ENCODE measurements at regions not wholly inside any gene's neighbourhood (a gene's known extent, or its start where the extent isn't known, plus 50 kb on each side); places are given as distances from the start of the nearest gene placed in this dataset.
"Not testable (repeated sequence)": the region's sequence is repeated elsewhere in the genome, so short reads cannot be mapped to it uniquely, and the experiment has no call there.

DNA sequence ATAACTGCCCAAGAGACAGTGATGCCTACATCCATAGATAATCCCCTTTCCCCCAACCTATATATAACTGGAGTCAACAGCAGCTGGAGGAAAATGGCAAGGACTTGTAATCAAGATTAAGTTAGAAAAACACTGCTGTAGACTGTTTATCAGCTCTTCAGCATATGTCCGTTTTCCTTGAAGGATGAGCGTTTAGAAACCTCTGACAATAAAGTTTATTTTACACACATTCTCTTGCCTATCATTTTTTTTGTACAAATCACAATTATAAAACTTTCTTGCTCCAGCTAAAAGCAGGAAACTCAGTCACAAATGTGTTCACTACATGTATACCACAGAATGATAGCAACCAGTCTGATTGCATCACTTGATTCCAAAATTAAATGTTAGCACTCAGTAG, 50.8 kb downstream of the PPIAL4G start:
- not testable (repeated sequence) for DNase-seq

DNA sequence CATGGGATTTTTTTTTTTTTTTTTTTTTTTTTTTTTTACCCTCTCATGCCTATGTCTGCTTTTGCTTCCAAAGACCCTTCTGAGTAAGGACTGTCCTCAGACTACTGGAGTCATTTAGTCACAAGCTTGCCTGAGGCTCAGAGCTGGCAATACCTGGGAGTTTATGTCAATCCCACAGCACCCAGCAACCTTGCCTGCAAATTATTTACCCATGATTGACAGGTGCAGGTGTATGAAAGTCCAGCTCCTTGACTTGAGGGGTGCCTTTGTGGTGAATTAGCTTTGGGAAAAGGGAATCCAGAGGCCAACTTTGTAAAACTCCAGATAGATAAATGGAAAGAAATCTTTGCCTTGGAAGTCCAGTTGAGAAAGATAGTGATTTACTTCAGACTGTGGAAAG, 53.2 kb downstream of the PPIAL4G start:
- not testable (repeated sequence) for DNase-seq

DNA sequence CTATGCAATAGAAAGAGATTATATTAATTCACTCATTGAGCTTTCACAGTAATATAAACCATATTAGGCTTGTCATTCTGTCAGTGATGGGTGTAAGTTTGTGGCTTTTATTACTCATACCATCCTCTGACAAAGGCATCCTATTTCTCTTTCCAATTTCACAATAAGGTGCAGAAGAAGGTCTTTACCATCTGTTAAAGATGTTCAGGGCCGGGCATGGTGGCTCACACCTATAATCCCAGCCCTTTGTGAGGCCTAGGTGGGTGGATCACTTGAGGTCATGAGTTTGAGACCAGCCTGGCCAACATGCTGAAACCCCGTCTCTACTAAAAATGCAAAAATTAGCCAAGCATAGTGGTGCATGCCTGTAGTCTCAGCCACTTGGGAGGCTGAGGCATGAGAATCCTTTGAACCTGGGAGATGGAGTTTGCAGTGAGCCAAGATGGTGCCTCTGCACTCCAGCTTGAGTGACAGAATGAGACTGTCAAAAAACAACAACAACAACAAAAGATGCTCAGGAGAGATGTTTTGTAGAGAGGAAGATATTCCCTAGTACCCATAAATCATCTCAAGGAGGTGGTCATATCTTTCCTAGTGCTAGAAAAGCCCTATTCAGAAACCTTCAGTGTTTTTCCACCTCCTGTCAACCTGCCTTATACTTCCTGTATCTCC, 56.0 kb downstream of the PPIAL4G start:
- not testable (repeated sequence) for DNase-seq

DNA sequence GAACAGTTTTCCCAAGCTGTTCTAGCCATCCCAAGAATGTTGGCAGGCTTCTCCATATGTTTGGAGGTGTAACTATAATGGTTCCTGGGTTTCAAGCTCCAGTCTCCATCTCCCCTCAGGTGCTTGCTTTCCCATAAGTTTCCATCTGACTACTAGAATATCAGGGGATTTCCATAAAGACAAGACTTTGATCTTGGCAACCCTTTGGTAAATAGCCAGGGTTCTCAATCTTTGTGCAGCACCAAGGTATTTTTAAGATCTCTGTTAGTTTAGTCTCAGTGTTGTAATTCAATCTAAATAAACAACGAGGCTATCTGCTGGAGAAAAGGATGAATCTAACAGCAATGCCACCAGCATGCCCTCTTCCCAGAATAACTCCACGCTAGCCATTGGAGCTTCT, 56.7 kb downstream of the PPIAL4G start:
- DNase-seq = not testable (repeated sequence)

DNA sequence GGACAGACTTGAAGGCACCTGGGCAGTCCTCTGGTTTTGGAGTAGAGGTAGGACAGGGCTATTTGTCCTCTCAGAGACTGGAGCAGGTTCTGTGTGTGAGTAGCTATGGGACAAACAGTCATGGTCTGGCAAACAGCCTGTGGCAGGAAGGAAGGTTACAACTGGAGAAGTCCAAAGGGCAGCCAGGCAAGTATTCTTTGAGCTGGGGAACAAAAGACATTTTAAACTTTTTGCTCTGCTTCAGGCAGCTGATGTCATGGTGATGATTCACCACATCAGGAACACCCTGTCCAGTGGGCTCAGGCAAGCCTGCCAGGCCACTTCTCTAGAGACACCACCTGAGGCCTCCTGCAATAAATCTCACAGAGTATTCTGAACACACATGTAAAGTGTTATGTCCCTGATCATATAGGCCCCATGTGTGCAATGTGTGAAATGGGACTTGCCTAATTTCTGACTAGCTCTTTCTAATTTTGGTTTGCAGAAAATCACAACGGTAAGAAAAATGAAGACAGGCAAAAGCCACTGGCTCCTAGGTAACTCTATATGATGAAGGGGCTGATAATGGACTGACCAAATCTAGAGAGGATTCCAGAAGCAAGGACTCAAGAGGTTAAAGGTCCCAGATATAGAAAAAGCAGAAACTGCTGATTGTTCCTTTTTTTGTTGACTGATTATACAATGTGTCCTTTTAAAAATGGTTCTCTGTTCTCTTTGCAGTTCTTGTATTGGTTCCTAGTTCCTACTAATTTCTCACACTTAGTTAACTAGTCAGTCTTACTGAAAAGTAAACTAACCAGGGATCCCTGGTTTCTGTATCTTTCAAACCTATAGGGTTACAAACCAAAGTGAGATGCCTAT, 58.7 kb downstream of the PPIAL4G start:
- not testable (repeated sequence) for DNase-seq

DNA sequence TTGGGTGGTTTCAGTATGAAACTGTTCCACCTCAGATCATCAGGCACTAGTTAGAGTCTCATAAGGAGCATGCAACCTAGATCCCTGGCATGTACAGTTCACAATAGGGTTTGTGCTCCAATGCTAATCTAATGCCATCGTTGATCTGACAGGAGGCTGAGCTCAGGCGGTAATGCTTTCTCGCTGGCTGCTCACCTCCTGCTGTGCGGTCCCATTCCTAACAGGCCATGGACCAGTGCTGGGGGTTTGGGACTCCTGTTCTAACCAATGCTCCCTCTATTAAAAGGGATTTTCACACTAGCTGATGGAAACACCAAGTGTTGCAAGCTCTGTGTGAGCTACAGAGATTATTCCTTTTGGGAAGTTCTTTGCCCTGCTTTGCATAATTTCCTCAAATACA, 60.2 kb downstream of the PPIAL4G start:
- not testable (repeated sequence) for DNase-seq

DNA sequence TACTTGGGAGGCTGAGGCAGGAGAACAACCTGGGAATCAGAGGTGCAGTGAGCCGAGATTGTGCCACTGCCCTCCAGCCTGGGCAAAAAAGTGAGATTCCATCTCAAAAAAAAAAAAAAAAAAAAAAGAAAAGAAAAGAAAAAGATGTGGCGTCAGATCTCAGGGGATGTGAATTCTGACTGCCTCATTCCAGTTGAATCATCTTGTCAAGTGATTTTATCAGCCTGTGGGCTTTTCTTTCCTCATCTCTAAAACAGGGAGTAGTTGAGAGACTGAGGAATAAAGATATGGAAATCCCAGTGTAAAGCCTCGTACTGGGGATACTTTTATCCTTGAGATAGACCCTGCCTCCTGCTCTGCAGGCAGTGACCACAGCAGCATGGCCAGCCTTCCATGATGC, 65.9 kb downstream of the PPIAL4G start:
- DNase-seq = not testable (repeated sequence)

DNA sequence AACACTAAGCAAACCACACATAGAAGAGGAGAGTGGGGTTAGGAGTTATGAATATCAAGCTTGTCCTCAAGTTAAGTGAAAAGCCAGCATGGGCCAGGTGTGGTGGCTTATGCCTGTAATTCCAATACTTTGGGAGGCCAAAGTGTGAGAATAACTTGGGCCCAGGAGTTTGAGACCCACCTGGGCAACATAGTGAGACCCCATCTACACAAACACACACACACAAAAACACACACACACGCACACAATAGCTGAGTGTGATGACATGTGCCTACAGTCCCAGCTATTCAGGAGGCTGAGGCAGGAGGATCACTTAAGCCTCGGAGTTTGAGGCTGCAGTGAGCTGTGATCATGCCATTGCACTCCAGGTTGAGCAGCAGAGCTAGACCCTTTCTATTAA, 69.7 kb downstream of the PPIAL4G start:
- not testable (repeated sequence) for DNase-seq

DNA sequence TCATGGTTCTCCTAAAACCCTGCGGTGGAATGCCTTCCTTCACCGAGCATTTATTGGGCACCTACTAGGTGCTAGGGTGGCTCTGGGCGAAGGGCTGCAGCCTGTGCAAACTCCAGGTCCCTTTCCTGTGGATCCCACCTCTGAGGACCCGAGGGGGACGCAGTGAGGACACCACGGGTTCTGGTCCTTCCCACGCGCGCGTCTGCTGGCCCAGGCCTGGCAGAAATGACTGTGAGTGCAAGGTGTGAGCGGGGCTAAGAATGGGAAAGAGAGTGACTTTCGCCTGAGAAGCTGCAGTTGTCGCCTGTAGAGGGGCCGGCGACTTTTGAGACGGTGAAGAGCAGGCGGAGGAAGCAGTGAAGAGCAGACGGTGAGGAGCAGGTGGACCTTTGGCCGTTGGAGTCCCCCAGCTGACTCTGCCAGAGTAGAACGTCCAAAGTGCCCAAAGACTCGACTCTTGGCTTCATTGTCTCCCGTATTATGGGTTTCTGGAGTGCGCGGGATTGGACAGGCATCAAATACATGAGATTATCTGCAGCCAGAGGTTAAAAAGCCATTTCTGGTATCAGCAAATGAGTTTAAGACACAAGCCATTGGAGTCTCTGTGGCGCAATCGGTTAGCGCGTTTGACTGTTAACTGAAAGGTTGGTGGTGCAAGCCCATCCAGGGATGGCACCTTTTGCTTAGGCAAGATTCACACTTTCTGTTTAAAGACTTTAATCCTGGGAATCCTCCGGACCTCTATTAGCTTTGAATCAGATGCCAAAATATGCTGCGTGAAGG, 78.1 kb downstream of the PPIAL4G start:
- not testable (repeated sequence) for DNase-seq

DNA sequence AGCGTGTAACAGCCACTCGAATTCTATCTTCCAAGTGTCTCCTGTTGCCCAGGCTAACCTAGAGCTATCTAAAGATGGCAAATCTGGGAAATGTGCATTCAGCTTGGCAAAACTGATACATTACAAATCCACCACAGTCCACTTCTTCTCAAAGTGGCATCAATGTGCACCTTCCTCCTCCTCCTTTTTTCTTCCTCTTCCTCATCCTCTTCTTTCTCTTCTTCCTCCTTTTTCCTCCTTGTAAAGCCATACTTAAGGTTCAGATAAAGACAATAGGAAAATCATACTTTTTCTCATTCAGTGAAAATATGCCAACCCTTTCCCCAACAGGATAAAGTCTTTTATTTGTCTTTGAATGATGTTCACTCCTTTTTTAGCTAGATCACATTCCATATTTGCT, 79.2 kb downstream of the PPIAL4G start:
- DNase-seq = not testable (repeated sequence)

DNA sequence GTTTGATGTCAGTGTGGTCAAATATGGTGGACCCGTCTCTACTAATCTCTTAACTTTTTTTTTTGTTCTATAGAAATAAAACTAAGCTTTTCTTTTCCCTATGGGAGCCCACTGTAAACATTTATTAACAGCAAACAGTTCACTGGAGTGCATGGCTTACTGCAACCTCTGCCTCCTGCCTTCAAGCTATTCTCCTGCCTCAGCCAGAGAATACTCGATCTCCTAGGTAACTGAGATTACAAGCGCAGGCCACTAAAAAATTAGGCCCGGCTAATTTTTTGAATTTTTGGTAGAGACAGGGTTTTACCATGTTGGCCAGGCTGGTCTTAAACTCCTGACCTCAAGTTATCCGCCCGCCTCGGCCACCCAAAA, 80.0 kb downstream of the PPIAL4G start:
- peak in 1 of 2 donors; percentile 1 for DNase-seq

DNA sequence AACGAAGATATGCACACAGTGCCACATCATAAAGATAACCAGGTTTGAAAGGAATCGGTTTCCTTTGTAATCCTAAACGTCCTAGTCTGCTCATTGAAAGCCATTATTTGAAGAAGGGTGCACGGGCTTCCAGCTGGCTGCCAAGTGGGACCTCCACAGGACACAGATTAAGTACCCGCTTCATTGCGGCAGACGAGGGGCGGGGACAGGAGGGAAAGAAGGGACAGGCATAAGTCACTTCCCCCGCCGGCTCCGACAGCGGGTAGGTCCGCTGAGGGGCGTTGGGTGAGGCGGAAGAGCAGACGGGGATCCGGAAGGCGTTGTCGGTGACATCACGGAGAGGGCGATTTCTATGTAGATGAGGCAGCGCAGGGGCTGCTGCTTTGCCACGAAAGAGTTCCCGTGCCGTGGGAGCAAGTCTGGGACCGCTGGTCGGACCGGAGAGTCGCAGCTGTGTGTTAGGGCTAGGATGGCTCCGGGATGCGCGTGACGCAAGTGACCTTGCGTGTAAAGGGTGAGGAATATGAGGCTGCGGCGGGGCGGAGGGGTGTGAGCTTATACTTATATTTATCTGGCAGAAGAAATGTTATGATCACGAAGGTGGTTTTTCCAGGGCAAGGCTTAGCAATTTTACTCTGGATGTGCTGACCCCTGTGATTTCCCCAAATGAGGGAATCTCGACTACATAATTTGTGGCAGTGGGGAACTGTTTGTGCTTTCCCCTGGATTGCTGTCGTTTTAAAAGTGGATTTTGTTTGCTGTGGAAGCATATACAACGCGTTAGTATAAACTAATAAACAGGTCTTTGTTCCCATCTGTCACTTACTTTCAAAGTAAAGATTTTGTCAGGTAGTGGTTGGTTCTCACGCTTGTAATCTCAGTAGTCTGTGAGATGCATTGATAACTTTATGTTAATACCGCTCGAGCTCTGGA, 80.7 kb downstream of the PPIAL4G start:
- peak; percentile 21 to 51 for DNase-seq

DNA sequence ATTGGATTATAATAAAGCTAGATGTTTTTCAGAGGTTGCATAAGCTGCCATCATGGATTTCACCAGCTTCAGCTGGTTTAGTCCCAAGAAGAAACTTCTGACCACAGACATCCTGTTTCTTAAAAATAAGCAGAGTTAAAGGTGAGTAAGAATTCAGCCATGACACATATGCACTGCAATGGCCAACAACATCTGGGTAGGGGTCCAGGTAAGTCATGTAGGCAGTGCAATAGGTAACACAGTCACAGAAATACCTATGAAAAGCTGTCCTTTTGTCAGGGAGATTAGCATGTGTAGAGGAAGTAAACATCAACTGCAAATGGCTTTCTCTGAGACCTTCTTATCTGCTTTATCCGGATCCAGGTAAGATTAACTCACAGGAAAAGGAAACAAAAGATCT, 85.6 kb downstream of the PPIAL4G start:
- not testable (repeated sequence) for DNase-seq

DNA sequence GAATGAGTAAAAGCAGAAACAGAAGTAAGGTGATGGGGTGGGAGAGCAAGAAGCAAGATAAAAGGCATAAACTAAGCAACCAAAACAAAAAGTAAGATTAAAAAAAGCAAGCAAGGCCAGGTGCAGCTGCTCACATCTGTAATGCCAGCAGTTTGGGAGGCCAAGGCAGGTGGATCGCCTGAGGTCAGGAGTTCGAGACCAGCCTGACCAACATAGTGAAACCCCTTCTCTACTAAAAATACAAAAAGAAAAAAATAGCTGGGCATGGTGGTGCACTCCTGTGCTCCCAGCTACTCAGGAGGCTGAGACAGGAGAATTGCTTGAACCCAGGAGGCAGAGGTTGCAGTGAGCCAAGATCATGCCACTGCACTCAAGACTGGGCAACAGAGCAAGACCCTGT, 90.6 kb downstream of the PPIAL4G start:
- not testable (repeated sequence) for DNase-seq

DNA sequence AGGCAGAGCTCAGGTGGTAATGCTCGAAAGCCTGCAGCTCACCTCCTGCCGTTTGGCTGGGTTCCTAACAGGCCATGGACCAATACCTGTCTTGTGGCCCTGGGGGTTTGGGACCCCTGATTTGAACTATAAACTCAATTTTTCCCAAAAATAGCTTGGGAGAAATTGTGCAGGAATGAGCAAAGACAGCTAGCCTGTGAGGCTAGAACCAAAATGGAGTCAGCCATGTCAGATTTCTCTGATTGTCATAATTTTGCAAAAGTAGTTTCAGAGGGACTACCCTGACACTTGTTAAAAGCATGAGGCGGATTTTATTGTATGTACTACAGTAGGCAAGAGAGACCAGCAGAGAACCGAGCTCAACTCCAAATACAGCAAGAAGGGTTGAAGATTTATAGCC, 91.8 kb downstream of the PPIAL4G start:
- not testable (repeated sequence) for DNase-seq

DNA sequence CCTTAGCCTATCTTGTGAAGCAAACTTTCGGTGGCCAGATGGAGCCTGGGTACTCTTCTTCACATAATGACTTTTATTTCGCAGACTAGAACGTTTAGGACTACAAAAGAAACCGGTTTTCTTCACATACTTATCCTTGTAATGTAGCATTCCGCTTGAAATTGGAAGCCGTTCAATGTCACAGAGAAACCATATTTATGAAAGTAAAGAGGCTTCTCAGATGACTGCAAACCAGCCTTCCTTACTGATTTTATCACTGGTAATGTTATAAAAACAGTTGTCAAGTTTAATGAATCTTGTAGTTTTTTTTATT, 94.1 kb downstream of the PPIAL4G start:
- no peak for DNase-seq

DNA sequence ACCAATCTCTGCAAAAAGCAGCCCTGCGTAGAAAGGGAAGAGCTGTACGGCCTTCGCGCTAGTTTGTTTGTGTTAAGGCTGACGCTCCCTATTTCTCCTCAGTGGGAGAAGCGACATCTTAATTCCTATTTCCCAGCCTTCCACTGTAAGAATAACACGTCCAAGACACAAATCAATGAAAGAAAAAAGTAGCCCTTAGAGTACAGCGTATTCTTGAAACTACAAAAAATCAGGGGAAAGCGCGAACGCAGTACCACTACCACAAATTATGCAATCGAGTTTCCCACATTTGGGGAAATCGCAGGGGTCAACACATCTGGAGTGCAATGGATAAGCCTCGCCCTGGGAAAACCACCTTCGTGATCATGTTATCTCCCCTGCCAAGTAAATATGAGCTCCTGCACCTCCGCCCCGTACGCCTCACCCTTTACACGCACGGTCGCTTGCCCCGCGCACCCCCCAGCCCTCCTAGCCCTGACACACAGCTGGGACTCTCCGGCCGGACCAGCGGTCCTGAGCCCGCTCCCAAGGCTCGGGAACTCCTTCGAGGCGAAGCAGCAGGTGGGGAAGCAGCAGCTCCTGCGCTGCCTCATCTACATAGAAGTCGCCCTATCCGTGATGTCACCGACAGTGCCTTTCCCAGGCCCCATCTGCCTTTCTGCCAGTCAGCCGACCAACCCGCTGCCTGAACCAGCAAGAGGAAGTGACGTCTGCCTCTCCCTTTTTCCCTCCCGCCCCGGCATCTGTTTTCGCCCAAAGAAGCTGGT, 94.7 kb downstream of the PPIAL4G start:
- DNase-seq = peak; percentile 76 to 87

DNA sequence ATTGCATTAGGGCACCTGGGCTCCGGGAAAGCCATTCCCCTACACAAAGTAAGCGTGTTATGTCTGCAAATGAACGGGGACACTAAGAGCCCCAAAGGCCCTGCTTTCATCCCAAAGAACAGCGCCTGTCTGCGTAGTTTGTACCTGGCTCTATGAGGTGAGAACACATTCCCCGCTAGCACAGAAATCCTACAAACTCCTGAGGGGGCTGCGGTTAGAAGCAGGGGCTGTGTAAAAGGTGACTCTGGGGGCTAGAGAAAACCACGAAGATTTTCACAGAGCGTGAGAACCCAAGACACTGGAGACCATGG, 95.2 kb downstream of the PPIAL4G start:
- not testable (repeated sequence) for DNase-seq

DNA sequence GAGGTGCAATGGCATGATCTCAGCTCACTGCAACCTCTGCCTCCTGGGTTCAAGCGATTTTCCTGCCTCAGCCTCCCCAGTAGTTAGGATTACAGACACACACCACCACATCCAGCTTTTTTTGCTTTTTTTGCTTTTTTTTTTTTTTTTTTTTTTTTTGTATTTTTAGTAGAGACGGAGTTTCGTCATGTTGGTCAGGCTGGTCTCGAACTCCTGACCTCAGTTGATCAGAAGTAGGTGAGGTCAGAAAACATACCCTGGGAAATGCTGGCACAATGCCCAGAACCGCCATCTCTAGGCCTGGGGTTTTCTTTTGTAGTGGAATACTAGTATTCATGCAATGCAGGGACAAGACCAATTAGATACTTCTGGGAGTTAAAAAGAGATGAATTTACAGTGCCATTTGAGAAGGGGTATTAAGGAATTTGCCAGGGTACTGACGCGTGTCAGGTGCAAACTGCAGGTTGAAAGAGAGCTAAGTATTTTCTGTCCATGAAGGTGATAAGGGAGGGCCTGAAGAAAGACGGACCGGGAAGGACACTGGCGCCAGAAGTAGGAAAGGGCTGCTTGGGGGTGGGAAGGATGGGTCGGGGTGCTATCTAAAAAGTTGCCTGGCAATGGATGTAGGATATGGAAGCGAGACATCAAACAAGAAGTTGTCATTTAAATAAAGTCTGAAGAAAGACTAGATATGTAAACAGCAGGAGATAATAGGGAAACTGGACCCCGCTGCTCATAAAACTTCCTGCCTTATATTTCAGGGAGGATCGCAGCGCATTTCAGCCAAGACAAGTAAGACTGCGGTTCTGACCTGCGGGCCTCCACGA, 95.8 kb downstream of the PPIAL4G start:
- DNase-seq = not testable (repeated sequence)

DNA sequence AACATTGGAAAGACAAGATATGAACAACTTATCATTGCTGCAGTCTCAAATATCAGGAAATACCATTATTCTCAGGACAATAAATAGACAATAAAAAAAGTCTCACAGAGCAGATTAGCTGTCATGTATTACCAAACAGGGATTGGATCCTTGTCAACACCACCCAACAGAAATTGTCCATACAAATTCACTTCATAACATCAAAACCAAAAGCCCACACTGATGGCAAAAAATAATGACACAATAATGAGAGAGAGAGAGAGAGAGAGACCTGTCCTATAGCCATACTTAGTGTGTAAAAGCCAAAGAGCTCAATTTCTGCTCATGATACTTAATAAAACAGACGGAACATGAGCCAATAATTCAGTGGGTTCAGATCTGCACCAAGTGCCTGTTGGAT, 96.5 kb downstream of the PPIAL4G start:
- no peak for DNase-seq

DNA sequence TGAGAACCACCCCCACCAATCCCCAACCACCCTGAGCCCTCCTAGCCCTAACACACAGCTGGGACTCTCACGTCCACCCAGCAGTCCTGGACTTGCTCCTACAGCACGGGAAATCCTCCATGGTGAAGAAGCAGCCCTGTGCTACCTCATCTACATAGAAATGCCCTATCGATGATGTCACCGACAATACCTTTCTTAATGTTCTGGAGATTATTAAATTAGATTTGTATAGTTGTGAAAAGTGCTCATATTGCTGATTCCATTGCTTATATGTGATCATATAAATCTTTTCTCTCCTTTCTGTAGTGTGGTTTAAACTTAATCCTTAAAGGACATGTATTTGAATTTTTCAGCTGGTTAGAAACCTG, 97.1 kb downstream of the PPIAL4G start:
- DNase-seq = not testable (repeated sequence)

Measured in hippocampal formation (tissue), 2 donors.